Esophagus mucosa (tissue), 1 donor: ENCODE measurements at regions not wholly inside any gene's neighbourhood (a gene's known extent, or its start where the extent isn't known, plus 50 kb on each side); places are given as distances from the start of the nearest gene placed in this dataset.
"Not testable (repeated sequence)": the region's sequence is repeated elsewhere in the genome, so short reads cannot be mapped to it uniquely, and the experiment has no call there.

ENCODE experiments used
- ATAC-seq: fragments of 200-7000 bp; cut with Tn5 transposase; one replicate; pipeline ENCODE4 v1.9.1; 2020
- donor health status: DM: yes; HTN: yes; CAD: no.

DNA sequence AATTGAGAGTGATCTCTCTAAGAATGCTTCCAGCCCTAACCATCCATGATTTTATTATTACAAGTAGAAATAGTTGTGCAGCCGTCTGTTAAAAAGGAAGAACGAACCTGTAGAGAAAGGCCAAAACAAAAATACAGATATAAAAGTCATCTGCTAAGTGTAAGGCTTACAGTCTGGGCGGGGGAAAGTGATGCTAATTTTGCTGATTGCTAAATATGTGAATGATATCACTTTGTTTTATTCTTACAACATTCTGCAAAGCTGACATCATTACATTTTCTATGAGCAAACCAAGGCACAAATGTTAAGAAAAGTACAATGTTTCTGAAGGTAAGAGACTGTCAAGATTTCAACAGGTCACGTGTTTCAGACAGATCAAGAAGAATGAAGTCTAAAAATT, 101.5 kb upstream of the RAP1B start:
- ATAC-seq: no peak

DNA sequence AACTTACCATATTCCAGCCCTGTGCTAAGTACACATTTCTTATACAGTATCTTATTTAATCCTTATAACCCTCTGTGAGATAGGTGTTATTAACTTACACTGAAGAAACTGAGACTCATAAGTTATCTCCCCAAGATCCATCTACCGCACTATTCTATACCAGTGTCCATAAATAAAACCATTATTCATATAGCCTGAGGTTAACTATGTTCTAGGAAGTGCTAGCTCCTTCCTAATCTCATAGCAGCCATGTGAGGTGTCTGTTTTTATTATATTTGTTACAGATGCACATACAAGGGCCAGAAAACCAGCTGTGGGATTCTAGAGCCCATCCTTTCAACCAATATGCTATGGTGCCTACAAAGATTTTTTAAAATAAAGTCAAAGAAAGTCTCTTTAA, 100.3 kb upstream of the RAP1B start:
- ATAC-seq: no peak

DNA sequence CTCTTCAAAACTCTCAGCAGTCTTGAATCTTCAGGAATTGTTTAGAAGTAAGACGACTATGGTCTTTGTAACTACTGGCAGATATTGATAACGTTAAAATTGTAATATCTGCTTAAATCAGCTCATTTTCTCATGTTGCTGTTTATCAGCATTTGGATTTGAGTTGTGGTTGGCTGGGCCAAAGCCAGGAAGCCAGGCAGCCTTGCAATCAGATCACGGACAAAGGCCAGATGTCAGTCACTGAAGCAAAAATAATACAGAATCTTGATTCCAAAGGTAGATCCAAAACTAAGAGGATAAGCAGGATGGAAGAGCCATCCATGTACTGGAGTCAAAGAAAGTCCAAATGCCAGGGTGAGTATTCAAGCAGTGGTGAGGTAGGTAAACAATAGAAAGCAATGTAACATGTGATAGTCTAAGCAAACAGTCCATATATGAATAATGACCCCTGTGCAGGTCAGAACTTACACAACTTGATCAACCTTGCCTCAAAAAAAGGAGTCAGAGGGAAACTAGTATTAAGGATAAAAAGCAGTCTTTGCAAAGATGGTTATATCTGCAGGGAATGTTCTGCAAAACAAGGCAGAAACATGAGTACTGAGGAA, 95.8 kb upstream of the RAP1B start:
- ATAC-seq: no peak

DNA sequence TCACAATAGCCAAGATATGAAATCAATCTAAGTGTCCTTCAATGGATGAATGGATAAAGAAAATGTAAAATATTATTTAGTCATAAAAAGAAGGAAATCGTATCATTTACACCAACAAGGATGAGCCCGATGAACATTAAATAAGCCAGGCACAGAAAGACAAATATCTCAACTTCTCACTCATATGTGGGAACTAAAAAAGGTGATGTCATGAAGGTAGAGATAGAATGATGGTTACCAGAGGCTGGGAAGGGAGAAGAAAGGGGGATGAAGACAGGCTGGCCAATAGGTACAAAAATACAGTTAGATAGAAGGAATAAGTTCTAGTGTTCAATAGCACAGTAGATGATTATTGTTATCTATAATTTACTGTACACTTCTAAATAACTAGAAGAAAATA, 94.9 kb upstream of the RAP1B start:
- no peak for ATAC-seq

DNA sequence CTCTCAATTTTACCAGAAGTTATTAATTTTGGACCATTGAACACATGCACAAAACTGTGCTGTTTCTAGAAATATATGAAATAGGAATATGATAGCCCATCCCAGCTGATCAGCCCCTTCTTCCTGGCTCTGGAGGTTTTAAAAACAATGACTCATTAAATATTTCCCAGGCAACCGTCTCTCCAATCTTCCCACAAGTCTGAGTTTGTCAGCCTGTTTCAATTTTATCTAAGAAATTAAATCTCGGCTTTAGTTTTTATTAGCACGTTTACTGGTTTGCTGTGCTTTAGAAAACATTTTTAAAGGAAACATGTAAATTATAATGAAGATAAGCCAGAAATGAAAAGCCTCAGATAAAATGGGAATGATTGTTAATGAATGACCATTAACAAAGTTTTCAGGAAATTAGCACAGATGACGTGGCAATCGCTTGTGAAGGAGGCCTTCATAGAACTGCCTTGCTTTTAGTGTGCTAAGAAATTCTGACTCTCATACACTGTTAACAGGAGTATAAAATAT, 89.3 kb upstream of the RAP1B start:
- ATAC-seq: no peak

DNA sequence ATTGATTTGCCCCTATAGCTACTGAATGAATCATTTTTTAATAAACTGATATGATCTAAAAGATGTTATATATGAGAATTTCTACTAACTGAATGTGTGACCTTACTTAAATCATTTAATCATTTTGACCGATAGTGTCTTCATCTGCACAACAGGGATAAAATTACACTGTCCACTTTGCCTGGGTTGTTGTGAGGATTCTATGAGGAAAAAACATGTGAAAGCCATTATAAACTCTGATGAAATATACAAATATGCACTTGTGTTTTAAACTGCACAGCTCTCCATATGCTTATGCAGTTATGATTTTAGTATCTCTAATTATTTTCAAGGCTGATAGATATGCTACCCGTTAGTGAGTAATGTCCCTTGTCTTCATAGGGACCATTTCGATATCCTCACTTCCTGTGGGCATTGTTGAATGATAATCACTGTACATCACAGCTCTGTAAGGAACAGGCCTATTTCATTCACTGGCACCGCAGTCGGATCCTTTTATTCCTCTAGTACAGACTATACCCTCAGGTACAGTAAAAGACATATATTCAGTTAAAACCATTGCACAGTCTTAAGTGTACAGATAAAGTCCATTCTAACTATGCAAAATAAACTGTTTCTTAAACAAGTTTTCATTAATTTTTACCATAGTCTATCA, 88.7 kb upstream of the RAP1B start:
- ATAC-seq: no peak

DNA sequence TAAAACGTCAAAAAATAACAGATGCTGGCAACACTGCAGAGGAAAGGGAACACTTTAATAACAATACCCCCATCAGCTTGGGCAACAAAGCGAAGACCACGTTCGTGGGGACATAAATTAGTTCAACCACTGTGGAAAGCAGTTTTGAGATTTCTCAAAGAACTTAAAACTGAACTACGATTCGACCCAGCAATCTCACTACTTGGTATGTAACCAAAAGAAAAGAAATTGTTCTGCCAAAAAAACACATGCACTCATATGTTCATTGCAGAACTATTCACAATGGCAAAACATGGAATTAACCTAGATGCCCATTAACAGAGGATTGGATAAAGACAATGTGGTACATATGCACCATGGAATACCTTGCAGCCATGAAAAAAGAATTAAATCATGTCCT, 81.2 kb upstream of the RAP1B start:
- no peak for ATAC-seq

DNA sequence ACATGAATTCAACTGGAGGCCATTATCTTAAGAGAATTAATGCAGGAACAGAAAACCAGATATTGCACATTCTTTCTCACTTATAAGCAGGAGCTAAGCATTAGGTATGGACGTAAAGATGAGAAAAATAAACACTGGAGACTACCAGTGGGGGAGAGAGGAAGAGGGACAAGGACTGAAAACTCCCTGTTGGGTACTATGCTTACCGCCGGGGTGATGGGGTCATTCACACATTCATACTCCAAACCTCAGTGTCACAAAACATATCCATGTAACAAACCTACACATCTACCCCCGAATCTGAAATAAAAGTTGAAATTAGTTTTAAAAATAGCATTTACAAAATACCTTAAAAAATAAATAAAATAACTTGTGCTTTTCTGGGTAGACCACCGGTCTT, 80.8 kb upstream of the RAP1B start:
- no peak for ATAC-seq

DNA sequence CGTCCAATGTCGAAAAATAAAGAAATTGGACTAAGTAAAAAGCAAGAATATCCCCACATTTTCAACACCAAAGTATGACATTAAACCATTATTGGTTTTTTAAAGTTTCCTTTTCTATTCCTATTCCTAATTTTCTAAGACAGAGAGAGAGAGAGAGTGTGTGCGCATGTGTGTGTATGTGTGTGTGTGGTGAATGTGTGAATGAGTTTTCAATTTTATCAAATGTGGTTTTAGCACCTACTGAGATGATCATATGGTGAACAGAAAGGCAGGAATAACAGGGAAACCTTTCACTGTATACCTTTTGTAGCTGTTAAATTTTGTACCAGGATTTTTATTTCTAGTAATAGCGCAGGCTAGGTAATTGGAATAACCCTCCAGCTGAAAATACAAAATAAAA, 80.4 kb upstream of the RAP1B start:
- no peak for ATAC-seq

DNA sequence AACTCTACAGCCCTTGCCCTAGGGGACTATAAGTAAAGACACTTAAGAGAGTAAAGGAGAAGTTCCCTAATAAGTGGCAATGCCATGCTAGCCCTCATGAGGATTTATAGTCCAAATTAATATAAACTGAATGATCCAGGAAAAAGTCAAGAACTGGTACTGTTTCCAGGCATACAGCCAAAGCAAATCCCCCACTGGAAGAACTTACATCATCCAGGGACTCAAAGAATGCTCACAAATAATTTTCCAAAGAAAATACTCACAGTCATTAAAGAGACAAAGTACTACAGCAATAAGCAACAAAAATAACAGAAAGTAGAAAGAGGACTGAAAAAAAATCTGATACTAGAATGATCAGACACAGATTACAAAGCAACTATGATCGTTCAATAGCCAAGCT, 79.7 kb upstream of the RAP1B start:
- ATAC-seq: no peak

DNA sequence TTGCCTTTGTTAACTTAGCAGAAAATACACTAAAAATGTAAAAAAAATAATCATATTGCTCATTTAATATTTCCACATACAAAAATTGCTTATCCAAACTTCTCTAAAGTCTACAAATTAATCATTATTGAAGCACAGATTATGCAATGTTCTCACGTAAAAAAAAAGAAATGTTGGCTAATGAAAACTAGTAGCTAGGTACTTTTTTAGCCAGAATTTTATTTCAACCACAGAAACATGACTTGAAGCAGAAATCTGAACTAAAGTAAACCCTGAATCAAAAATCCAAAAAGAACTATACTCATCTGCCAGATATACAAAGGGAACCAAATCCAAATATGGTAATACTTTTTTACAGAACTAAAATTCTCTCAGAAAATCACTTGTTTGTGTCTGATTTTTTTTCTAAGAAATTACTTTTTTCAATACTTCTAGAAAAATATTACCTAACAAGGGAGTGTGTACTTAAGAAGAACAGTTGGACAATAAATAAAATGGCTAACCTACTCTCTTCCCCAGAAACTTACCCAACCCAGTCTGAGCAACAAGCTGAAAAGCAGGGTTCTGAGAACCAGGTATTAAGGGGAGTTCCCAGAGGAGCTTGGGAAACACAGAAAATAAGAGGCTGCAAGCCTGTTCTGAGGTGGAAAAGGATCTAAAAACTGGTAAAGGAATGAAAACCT, 78.4 kb upstream of the RAP1B start:
- no peak for ATAC-seq

DNA sequence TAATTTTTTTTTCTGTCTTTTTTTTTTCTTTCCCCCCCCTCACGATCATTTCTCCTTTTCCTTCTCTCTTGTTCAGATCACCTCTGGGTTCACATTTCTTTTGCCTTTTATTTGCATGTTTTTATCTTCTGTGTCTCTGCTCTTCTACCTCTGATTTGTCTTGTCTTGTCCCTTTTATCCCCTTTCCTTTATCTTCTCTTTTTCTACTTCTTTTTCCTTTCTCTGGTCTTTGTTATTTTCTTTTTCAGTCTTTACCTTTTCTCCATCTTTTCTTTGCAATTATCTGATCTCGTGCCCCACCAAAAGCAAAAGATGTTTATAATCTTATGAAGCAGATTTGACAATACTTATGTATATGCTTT, 77.8 kb upstream of the RAP1B start:
- ATAC-seq: no peak

DNA sequence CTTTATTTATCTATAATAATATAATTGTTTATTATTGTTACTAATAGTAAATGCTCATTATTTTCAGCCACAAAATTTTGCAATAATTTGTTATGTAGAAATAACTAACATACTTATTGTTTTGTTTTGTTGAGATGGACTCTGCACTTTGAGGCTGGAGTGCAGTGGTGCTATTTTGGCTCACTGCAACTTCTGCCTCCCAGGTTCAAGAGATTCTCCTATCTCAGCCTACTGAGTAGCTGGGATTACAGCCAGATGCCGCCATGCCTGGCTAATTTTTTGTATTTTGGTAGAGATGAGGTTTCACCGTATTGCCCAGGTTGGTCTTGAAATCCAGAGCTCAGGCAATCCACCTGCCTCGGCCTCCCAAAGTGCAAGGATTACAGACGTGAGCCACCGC, 76.6 kb upstream of the RAP1B start:
- ATAC-seq: no peak

DNA sequence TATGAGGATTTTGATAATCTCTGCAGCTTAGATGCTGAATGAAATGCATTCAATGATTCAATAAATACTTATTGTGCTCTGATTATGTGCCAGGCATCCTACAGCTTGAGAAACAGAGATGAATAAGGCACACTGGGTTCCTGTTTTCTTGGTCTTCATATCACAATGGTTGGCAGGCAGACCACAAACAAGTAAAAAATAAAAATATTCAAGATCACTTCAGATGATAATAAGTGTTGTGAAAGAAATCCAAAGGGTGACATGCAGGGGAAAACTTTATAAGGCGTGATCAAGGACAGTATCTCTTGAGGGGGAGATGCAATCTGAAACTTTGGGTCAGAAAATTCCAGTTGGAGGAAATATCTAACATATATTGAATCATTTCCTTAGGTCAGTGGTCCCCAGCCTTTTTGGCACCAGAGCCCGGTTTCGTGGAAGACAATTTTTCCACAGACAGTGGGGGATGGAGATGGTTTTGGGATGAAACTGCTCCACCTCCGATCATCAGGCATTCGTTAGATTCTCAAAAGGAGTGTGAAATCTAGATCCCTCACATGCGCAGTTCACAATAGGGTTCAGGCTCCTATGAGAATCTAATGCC, 73.7 kb upstream of the RAP1B start:
- no peak for ATAC-seq

DNA sequence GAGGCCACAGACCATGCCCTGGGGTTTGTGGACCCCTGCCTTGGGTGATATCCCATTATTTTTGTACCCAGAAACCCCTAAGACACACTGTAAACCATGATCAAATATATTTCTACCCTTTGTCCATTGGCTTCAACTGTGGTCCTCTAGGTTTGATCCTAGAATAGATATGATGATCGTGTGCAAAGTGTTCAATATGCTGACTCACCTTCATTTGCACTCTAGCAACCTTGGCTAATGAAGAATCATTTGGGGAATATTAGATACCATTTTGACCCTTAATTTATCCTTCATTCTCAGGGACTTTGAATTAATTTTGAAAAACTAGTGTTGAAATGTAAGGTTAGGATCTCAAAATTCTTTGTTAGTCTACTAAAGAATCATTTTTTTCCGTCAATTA, 73.1 kb upstream of the RAP1B start:
- no peak for ATAC-seq

DNA sequence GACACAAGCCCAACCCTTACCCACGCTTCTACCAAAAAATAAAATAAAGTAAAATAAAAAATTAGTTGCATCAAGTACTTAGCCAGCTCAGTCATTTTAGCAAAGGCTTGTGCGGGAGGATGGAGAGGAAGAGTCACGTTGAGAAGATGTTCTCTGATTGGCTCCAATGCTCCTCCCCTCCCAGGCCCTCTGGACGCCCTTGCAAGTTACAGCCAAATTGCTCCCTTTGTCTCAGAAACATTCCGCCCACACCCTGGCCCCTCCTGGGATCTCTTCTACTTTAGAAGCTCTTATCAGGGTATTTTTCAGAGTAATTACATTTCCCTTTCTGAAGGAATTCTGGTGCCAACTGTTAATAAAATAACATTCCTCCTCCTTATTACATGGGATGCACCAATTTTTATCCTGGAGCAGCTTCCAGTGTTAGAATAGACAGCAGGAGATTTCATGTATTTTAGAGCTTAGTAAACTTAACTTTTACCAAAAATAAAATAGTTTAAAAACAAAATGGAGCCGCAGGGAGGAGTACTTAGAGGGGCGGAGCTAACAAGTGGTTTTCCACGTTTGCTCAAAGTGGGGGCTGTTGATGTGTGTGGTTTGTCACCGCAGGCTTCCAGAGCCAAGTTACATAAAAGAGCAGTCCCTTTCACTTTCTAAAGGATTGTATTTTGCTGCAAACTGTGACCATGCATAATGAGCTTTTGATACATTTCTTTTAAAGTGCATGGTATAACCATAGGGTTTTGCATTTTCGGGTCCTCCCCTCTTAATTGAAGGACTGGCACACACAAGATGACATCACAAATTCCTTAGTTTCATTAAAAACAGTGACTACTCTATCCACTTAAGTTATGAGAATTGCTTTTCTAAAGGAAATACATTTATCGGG, 71.7 kb upstream of the RAP1B start:
- ATAC-seq: peak; percentile 38

DNA sequence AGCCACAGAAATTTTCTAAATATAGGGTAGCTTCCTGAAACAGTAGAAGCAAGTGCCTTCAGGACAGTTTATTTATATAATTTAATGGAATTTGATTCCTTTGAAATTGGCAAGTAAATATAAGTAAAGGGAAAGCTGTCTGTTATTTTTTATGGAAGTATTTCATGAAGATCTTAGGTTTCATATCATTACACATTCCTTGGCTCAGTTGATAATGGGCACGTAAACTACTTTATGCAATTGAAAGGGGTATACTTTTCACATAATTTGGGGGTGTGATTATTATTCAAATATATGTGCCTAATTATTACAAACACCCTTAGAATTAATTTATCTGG, 71.1 kb upstream of the RAP1B start:
- no peak for ATAC-seq

DNA sequence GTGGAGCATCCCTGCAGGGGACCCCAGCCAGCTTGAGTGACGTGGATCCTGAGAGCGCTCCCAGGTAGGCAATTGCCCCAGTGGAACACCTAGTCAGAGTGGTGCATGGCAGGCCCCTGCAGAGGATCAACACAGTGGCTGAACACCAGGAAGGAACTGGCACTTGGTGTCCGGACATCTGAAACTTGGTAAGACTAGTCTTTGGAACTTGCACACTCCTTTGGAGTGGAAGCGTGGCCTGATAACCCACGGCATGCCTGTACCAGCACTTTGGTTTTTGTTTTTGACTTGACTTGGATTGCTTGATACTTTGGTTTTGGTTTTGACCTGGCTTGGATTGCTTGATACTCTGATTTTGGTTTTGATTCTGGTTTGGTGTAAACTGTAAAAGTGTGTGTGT, 69.9 kb upstream of the RAP1B start:
- not testable (repeated sequence) for ATAC-seq

DNA sequence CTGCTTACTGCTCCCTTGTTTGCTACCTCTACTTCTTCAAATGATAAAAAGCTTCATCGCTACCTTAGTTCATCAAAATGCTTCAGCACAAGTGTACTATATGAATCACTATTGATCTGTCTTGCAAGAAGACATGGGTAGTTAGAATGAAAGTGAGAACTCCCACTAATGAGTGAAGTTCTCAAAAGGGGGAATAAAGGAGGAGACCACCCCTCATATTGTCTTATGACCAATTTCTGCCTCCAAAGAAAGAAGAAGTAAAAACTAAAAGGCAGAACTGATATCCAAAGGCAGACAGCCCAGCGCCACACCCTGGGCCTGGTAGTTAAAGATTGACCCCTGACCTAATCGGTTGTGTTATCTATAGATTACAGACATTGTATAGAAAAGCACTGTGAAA, 63.4 kb upstream of the RAP1B start:
- ATAC-seq: not testable (repeated sequence)

DNA sequence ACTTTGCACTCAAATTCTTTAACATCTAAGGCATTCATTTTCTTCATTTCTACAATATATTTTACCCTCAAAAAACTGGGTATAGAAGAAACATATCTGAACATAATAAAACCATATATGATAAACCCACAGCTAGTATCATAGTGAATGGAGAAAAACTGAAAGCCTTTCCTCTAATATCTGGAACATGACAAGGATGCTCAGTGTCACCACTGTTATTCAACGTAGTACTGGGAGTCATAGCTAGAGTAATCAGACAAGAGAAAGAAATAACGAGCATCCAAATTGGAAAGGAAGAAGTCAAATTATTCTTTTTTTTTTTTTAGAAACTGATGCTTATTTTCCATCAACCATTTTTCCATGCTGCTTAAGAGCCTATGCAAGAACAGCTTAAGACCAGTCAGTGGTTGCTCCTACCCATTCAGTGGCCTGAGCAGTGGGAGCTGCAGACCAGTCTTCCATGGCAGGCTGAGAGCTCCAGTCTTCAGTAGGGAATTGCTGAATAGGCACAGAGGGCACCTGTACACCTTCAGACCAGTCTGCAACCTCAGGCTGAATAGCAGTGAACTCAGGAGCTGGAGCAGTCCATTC, 58.0 kb upstream of the RAP1B start:
- not testable (repeated sequence) for ATAC-seq

DNA sequence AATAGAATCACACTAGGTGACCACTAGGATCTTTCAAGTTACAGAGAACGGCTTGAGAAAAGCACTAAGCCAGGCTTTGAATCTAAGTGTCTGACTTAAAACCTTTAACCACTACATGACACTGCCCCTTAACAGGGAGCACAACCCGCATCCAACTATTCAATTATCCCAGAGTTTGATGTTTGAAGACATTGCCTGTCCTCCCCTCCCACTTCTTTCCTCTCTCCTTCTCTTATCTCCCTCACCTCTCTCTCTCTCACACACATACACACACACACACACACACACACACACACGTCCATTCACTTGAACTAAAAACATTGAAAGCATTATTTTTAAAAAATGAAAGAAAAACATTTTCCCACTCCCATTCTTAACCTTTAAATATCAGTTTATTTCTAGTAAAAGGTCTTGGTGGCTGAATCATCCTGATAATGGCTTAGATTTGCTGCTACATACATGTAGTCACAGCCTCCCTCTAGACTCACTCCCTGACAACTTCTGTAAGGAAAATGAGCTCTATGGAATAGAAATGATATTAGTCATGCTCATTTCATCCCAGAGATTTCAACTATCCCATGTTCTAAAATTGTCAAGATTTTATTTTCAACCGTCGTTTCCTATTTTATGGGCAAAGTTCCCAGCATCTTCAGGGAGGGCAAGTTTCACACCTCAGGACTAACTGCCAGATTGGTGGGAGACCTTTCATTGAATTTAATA, 53.5 kb upstream of the RAP1B start:
- ATAC-seq: no peak

DNA sequence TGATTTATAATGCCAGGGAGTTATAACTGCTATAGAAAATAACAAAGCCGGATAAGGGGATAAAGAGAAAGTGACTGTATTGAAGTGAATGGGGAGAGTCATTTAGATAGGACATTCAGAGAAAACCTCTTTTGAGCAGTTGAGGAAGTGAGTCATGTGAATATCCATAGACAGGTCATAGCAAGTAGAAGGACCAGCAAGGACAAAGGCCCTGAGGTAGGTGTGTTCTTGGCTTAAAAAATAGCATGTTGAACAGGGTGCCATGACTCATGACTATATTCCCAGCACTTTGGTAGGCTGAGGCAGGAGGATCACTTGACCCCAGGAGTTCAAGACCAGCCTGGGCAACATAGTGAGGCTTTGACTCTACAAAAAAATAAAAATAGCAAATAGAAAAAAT, 51.5 kb upstream of the RAP1B start:
- peak; percentile 98 for ATAC-seq
